ENCODE measurements at regions not wholly inside any gene's neighbourhood (a gene's known extent, or its start where the extent isn't known, plus 50 kb on each side); places are given as distances from the start of the nearest gene placed in this dataset.

GRCh38 chr18:45139478-45139877, 458.8 kb downstream of the SETBP1 start:
- no peak overlapping the region for H3K18ac ChIP-seq (ENCODE audit: low read depth, low read length)
- H3K9ac ChIP-seq (ENCODE audit: low read depth, low read length), result no peak overlapping the region
- TF ChIP-seq NFE2L2 (IDR thresholded peaks at IDR 0.05; ENCODE audit: low read depth, low read length) (no peak), MAZ (IDR thresholded peaks at IDR 0.05; ENCODE audit: borderline replicate concordance, low read depth, low read length) (no peak), MAFK (IDR thresholded peaks at IDR 0.05; ENCODE audit: low read depth, low read length) (no peak), MXI1 (IDR thresholded peaks at IDR 0.05; ENCODE audit: borderline replicate concordance, low read depth, low read length) (no peak), RFX5 (IDR thresholded peaks at IDR 0.05; ENCODE audit: low read depth, low read length) (no peak), RCOR1 (IDR thresholded peaks at IDR 0.05; ENCODE audit: insufficient replicate concordance, low read length) (no peak), POLR2A (IDR thresholded peaks at IDR 0.05; ENCODE audit: low read depth, low read length) (no peak), BHLHE40 (IDR thresholded peaks at IDR 0.05; ENCODE audit: low read depth, low read length) (no peak), CEBPB (IDR thresholded peaks at IDR 0.05; ENCODE audit: low read depth, low read length) (no peak), ELK1 (IDR thresholded peaks at IDR 0.05; ENCODE audit: borderline replicate concordance, low read depth, low read length) (no peak), CTCF (conservative IDR thresholded peaks at IDR 0.05; ENCODE audit: low read depth, low read length) (no peak), USF2 (IDR thresholded peaks at IDR 0.05; ENCODE audit: low read depth, low read length) (no peak), CHD1 (IDR thresholded peaks at IDR 0.05; ENCODE audit: low read depth, low read length) (no peak), SMC3 (IDR thresholded peaks at IDR 0.05; ENCODE audit: low read depth, low read length) (no peak), FOS (IDR thresholded peaks at IDR 0.05; ENCODE audit: low read depth, low read length) (no peak)
- intact Hi-C loops (cut with micrococcal nuclease), result no loop called here
- H4K5ac ChIP-seq (ENCODE audit: low read depth, low read length), result no peak overlapping the region
- H3K27me3 ChIP-seq (ENCODE audit: control insufficient read depth, insufficient read depth, low read length), result peaks cover 13% of the 10 kb centered on the region; the same call in 1 of the 2 replicates
- no peak overlapping the region for H3K23ac ChIP-seq (ENCODE audit: low read depth, low read length)
- H4K8ac ChIP-seq (ENCODE audit: low read depth in 2 of 2, low read length in 2 of 2), result no peak overlapping the region
- no peaks in the 10 kb centered on the region for H4K20me1 ChIP-seq (ENCODE audit: insufficient read depth, low read length)
- DNase-seq (no peak), ATAC-seq (ENCODE audit: low read depth) (no peak)
- in situ Hi-C loops (cut with MboI; ENCODE audit: low sequenced_read_pairs), result no loop called here
- H3K36me3 ChIP-seq (ENCODE audit: control insufficient read depth, insufficient read depth, low read length), result no peaks in the 10 kb centered on the region
- no peaks in the 10 kb centered on the region for H3K9me1 ChIP-seq (ENCODE audit: insufficient read depth, low read length)
- no peak overlapping the region for H4K91ac ChIP-seq (ENCODE audit: insufficient read depth, low read depth, low read length)
- dilution Hi-C loops (cut with HindIII; ENCODE audit: low sequenced_read_pairs, unreplicated experiment), result no loop called here
- H2BK20ac ChIP-seq (ENCODE audit: low read depth, low read length), result no peak overlapping the region
- no peak overlapping the region for H2BK120ac ChIP-seq (ENCODE audit: low read depth, low read length)
- no peak overlapping the region for H3K56ac ChIP-seq (ENCODE audit: extremely low read depth, insufficient read depth, low read length)
- H3K4me3 ChIP-seq (ENCODE audit: insufficient read depth, low read depth, low read length), result no peak overlapping the region
- H3K27ac ChIP-seq (ENCODE audit: insufficient read depth, low read length), result no peak overlapping the region
- H2BK15ac ChIP-seq (ENCODE audit: low read depth, low read length), result no peak overlapping the region
- H2AFZ ChIP-seq (replicated peaks; ENCODE audit: low read length, poor library complexity), result no peak overlapping the region
- H2AK5ac ChIP-seq (ENCODE audit: low read depth, low read length), result no peak overlapping the region
- no TSS peak for BruUV-seq (replicated peaks)
- no peaks in the 10 kb centered on the region for H3K4me1 ChIP-seq (ENCODE audit: control insufficient read depth, insufficient read depth, low read length)
- POLR2A ChIA-PET (ENCODE audit: unreplicated experiment), result no interaction called here
- no peak overlapping the region for H3K4ac ChIP-seq (ENCODE audit: low read depth, low read length)
- no peak overlapping the region for H3K14ac ChIP-seq (replicated peaks; ENCODE audit: low read depth, low read length)
- WGBS, 2 experiments (ENCODE audit: extremely low coverage in 2 of 2, insufficient read length in 1 of 2), result no CpG with 5 or more reads among the region's 4 CpGs
- CTCF ChIA-PET, result no interaction called here
- H2AK9ac ChIP-seq (replicated peaks; ENCODE audit: low read depth, low read length, poor library complexity), result no peak overlapping the region
- H3K9me3 ChIP-seq (ENCODE audit: control insufficient read depth, insufficient read depth, low read length), result no peaks in the 10 kb centered on the region
- H3K79me1 ChIP-seq (ENCODE audit: low read depth in 1 of 2, low read length in 2 of 2), result no peaks in the 10 kb centered on the region
- no peak overlapping the region for H2BK5ac ChIP-seq (ENCODE audit: low read depth, low read length, poor library complexity, severe bottlenecking)
- no peak overlapping the region for H3K4me2 ChIP-seq (ENCODE audit: low read depth, low read length)

All from IMR-90 (cell line).